OCI-M2 (cell line): ENCODE measurements at regions not wholly inside any gene's neighbourhood (a gene's known extent, or its start where the extent isn't known, plus 50 kb on each side); places are given as distances from the start of the nearest gene placed in this dataset.

Source experiments
- DNase-seq: peaks from one replicate; lab custom pipeline; 2025; ENCODE audit not compliant: unreplicated experiment; lab: John Stamatoyannopoulos, UW

DNA sequence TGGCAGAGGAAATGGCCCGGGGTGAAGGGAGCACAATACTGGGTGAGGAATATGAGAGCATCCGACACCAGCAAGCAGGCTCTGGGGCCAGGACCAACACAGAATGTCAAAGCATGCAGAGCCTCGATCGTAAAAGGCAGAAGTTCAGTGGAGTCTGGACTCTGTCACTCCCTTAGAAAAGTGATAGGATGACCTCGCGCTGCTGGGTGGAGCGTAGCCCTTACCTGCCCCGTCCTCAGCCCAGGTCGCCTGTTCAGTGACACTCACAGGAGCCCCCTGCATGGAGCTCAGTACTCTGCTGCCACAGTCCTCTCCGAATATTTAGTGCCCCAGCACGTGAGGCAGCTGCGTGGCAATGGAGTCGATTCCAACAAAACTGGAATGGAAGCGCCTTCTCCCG, 236.7 kb upstream of the MYT1L start:
- no peak for DNase-seq

DNA sequence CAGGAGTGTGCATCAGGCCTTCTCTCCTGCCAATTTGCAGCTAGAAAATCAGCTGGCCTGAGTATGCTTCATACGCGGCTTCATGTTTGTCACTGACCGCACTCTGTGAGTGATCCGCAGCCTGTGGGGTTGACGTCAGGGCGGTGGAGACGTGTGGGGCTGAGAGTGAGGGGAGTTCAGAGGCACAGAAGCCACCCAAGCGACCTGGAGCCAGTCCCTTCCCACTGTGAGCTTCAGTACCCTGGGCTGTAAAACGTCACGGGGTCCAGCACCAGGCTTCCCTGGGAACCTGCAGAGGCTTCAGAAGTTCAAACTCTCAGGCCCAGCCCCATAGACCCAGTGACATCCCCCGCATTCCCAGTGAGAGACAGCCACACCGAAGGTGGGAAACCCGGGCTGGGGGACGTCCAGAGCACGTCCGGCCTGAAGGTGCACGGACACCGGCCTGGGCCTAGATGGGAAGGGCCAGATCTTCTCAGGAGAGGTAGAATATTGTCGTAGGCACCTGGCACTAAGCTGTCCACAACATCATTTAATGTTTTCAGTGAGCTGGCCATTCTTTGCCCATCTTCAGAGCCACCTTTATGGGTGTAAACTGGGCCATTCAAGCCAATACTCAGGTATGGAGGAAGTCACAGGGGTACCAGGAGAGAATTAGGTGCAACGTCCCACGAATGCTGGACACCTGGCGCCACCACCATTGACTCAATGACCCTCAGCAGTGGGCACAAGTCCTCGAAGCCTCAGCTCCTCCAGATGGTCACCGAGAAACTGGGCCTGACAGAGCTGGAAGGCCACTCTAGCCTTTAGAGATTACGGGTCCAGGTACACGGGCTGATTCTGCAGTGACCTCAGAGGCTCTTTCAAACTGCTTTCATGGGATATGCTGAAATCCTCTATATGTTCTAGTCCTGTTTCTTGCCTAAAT, 235.6 kb upstream of the MYT1L start:
- no peak for DNase-seq

DNA sequence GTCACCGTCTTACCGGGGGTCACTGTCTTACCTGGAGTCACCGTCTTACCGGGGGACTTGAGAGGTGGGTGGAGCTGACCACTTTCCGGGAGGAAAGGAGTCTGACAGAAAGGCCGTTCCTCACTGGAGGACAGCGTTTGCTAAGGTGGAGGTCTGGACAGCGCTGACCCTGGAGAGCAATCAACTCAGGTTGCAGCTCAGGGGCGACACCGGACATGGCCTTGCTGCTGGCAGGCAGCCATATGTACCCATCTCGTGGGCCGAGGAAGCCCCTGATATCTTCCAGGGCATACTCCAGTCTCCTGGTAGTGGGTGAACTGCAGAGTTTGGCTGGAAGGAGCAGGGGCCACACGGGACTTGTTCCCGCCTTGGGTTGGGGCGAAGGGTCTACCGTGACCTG, 234.6 kb upstream of the MYT1L start:
- DNase-seq: no peak

DNA sequence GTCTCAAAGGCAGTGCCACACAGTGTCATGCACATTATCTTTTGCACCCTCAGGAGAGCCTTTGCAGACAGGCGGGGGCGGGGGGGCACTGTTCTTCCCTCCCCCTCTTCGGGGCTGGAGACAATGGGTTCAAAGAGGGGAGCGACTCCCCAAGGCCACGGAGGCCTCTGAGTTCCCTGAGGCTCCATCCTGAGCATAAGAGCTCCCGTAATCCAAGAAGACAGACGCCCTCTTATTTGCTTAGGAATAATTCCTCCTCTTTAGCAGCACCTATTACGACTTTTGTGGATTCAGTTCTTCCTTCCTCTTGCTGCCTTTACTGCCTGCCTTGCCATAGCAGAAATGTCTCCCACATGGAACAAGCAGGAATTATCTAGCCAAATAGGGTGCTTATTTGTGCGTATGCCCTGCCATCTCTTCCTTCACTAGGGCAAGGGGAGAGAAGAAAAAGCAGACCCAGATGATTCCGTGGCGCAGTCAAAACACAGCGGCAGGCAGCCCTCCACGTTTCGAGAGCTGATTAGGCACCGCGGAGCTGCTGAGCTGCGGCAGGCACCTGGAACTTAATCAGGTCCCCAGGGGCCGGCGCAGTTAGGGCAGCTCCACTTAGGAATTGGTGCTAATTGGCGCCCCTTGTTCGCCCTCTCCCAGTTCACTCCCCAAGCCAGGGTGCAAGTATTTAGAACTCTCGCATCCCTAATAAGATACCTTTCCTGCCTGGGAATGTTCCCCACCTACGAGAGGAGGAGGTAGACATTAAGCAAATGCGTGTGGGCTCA, 233.4 kb upstream of the MYT1L start:
- DNase-seq: no peak

DNA sequence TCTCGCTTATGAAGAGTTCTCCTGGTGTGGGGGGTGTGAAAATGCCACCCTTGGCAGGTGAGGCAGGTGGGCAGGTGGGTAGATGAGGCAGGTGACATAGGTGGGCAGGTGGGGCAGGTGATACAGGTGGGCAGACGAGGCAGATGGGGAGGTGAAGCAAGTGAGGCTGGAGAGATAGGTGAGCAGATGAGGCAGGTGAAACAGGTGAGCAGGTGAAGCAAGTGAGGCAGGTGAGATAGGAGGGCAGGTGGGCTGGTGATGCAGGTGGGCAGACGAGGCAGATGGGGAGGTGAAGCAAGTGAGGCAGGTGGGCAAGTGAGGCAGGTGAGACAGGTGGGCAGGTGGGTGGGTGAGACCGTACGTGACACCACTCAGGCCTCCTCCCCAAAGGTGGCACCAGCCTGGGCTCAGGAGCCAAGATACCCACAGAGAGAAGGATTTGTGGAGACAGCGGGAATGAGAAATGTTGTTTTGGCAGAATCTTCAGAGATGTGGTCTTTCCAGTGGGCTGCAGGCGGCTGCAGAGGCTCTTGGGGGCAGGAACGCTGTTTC, 232.3 kb upstream of the MYT1L start:
- DNase-seq: no peak

DNA sequence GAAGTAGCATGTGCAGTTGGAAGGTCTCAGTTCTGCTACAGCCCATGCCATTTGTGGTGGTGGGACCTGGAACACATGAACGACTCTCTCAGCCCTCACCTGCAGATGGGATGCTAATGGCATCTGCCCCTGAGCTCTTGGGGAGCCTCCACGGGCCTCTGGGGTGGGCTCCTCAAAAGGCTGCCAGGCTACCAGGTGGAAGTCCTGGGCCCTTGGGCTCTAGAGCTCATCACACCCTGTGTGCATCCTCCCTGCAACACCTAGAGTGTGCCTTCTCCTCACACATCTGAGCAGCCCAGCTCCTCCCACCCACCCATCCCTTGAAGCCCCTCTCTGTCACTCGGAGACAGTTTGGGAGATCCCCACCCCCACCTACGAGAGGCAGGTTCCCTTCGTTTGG, 231.8 kb upstream of the MYT1L start:
- no peak for DNase-seq

DNA sequence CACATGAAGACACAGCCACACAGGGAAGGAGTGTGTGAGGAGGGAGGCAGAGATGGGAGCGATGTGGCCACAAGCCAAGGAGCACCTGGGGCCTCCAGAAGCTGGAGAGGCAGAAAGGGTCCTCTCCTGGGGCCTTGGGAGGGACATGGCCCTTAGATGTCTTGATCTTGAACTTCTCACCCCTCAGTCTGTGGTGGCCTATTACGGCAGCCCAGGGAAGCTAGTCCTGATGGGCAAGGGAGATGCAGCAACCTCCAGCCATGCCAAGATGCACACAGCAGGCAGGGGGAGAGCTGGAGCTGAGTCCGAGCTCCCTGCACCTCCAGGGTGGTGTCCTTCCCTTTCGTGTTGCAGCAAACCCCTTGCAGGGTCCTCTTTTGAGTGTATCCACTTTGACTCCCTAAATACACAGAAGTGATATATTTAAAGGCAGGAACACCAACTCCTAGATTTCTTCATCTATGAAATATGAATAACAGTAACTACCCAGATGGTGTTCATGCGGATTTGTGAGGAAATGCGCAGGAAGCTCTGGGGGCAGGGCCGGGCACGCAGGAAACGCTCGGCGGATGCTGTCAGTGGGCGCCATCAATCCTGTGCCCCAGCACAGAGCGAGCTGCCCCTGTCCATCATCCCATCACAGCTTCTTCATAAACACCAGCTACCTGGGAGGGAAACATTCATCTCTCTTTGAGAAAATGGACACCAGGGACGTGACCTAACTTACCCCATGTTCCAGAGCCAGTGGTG, 230.4 kb upstream of the MYT1L start:
- DNase-seq: no peak

DNA sequence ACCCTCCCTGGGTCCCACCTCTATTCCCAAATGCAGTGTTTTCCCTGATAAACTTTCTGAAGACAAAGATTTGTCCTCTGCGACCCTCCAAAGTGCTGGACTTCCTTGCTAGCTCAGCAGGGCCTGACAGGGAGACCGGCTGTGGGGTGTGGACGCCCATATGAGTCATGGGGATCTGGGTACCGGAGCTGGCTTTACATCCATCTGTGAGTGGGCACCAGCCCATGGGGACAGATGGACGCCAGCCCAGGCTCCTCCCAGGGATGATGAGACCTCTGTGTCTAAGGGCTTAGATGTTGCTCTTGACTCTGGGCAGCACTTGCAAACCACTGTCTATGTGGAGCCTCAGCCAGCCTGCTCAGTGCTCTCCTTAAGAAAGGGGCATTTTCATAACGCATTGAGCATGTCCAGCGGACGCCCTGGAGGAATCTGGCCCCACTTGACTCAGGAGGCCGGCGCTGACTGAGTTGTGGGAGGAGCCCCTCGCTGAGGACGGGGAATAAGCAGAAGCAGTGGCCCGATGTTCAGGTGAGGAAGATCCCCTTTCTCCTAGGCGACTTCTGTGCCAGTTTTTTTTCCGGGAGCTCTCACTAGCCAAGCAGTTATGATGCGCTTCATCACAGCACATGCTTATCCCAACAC, 229.4 kb upstream of the MYT1L start:
- DNase-seq: no peak

DNA sequence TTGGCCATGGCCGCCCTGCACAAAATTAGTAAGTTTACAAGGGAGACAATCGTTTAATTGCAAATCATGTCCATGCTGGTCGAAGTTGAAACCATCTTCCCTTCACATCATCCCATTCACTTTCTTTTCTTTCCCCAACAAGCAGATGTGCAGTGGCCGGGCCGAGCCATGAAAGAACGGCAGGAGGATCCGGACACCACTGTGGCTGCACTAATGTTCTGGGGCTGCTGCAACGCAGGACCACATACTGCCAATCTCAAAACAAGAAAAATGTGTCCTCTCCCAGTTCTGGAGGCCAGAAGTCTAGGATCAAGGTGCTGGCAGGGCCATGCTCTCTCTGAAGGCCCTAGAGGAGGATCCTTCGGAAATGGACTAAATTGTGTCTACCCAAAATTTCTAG, 227.4 kb upstream of the MYT1L start:
- no peak for DNase-seq

DNA sequence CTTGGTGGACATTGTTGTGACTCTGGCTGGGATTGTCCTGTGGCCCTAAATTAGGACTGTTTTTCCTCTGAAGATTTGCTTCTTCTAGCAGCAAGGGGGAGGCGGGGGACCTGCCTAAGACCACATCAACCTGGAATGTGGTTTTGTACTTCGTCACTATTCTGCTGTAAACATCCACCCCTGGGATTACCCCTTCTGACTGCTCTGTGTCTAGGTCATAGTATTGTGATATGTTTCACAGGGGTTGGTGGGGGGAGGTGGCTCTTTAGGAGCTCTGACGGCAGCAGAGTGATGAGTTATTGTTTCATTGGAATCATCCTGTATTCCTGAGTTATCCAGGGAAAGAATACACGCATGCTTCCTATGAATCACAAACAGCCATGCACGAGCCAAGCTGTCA, 226.4 kb upstream of the MYT1L start:
- DNase-seq: no peak

DNA sequence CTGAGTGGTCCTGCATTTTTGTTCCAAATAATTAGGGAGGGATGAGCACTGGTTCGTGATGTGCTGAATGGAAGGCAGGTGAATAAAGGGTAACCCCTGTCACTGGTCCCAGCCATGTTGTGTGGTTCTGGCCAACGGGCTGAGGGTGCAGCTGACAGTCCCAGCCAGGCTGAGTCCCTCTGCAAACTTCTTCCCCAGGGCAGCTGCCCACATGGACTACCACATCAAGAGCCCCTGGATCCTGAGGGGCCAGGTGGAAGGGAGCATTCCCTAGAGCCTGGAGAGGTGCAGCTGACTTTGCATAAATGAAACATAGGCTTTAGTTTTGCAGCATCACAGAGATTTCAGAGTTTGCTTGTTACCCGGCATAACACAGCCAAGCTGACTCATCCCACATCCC, 219.8 kb upstream of the MYT1L start:
- no peak for DNase-seq

DNA sequence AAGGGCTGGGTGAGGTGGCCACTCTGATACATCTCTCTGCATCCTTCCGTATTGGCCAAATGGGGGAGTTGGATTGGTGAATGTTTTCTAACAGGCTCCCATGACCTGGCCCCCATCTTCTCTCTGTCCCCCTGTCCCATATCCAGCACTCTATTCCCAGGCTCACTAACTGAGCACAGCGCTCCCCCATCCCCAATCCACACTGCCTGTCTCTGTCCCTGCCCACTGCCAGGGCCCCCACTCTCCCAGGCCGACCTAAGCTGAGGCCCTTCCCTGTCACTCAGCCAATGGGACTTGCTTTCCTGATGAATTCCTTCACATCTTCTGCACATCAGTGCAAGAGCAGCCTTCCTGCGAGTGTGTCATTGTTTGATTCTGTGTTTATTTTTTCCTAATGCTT, 216.8 kb upstream of the MYT1L start:
- DNase-seq: no peak

DNA sequence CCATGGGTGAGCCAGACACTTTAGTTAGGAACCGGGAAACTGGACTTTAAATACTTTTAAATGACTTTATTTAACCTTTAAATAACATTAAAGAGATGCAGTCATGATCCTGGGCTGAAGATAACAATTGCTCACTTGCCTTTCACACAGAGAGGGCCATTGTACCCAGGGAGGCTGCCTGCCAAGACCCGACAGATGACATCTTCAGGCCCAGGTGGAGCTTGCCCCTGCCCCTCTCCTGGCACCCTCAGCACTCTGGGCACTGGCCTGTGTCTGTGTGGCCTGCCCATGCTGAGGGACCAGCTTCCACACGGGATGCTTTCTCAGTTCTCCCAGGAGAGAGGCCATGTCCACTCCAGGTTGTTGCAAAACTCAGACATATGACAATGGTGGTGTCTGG, 216.4 kb upstream of the MYT1L start:
- no peak for DNase-seq

DNA sequence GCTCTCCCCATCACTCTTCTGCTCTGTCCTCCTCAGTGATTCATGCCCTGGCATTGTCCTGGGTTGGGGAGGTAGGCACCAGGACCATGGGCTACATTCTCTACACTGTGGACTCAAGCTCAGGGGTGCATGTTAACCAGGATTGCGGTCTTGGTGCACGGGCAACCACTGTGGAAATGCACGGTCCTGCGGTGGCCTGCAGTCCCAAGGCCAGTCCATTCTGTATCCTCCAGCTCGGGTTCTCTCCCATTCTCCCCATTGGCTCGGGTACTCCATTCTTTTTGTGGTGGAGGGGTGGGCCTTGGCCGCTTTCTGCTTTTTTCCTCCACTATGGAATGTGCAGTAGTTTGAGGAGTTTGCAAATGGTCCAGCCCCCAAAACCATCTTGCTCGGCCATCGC, 215.0 kb upstream of the MYT1L start:
- DNase-seq: no peak

DNA sequence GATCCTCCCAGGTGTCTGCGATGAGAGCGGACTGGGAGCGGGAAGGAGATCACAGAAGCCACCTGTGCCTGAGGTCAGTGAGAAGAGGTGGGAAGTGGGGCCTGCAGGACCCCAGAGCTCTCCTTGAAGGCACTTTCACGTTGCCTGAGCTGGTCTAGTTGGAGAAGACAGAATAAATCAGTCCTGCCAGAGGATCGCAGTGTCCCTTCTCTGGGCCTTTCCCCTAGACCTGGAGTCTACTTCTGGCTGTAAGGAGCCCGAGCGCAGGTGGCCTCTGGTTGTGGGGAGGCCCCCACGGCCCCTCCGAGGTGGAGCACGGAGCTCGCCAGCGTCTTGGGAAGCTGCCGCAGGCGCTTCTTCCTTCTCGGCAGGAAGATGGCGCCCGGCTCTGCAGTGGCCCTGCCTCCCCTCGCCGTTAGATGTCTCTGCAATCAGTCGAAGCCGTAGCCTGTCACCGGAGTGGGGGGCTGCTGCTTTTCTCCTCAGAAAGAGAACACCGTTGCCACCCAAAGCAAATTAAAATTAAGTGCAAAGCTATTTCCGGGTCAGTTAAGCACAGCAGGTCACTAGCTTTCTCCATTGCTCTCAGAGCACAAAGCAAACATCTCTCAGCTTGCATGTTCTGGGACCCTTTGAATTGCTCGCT, 212.0 kb upstream of the MYT1L start:
- no peak for DNase-seq

DNA sequence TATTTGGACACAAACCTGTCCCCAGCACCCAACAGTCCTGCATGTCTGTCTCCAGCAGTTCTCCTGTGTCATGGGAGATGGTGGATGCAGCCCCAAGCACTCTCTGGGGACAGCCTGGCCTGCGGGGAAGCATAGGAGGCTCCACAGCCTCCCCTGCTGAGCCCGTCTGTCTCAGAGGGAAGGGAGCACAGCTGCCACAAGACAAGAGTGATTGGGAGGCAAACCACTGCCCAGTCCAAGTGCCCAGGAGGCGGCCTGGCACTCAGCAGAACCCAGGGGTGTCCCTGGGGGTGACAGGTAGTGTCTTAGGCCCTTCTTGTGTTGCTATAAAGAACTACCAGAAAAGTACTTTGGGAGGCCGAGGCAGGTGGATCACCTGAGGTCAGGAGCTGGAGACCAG, 211.2 kb upstream of the MYT1L start:
- DNase-seq: no peak

DNA sequence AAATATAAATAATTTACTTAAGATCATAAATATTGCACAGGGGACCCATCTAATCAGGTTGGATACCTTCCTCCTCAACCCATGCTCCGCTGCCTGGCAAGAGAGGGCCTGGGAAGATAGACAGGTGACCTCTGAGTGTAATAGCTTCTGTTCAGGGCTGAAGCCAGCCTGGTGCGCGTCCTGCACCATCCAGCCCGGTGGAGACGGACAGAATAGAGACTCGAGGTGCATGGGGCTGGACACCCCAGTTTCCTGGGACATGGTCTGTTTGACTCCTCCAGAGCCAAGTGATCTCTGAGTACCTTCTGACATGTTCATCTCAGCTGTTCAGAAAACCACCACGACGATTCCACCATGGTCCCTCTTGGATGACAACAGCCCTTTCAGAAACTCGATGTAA, 209.3 kb upstream of the MYT1L start:
- DNase-seq: no peak

DNA sequence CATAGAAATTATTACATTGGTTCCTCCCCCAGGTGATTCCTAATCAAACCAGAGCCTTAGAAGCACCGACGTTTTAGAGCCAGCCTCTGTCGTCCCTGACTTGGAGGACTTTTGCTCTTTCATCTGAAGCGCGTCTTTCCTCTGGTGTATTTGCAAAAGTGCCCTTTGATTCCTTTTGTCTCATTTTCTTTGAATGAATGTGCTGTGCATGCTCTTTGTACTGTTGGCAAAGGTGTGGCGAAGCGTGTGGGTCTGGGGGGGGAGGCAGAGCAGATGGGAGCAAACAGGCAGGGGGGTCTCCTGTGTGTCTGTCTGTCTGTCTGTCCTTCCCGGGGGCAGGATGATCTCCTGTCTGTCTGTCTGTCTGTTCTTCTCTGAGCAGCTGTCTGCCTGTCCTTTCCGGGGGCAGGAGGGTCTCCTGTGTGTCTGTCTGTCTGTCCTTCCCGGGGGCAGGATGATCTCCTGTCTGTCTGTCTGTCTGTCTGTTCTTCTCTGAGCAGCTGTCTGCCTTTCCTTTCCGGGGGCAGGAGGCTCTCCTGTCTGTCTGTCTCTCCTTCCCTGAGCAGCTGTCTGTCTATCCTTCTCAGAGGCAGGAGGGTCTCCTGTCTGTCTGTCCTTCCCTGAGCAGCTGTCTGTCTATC, 205.5 kb upstream of the MYT1L start:
- no peak for DNase-seq

DNA sequence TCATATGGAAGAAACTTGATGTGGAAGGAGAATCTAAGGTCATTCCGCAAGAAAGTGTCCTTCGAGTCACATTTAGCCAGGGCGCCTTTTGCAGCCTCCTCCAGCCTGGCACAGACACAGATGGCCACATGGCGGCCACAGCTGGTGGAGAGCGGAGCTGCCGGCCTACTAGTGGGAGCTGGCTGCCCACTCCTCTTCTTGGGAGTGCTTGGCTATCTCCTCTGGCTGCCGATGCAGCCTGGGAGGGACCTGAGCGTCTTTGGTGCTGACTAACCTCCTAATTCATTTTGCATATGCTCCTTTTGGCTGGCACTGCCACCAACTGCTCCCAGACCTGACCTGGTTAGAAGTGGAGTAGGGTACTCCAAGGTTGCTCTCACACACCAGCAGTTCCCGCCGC, 199.3 kb upstream of the MYT1L start:
- no peak for DNase-seq

DNA sequence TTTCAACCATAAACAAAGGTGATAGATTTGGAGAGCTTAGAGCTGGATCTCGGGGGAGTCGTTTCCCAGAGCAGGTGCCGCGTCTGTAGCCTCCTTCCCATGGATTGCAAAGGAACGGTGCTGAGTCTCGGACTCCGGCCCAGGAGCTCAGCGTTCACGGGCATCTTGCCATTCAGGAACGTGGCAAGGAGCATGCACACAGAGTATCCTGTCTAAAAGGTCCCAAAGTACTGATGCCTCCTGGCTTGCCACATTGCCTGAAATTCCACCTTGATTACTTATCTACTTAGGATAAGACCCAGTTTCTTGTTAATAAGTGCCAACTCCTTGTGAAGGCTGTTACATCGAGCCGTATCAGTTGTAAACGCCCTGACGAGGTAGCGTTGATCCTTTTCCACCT, 197.8 kb upstream of the MYT1L start:
- DNase-seq: no peak
